GM18867 (cell line): ENCODE measurements at regions not wholly inside any gene's neighbourhood (a gene's known extent, or its start where the extent isn't known, plus 50 kb on each side); places are given as distances from the start of the nearest gene placed in this dataset.

ENCODE experiments used
- ATAC-seq: cut with Tn5 transposase; IDR thresholded peaks from one replicate; pipeline ENCODE4 v1.9.1; 2021; ENCODE audit warnings: mild to moderate bottlenecking, moderate library complexity; ENCODE audit not compliant: unreplicated experiment

DNA sequence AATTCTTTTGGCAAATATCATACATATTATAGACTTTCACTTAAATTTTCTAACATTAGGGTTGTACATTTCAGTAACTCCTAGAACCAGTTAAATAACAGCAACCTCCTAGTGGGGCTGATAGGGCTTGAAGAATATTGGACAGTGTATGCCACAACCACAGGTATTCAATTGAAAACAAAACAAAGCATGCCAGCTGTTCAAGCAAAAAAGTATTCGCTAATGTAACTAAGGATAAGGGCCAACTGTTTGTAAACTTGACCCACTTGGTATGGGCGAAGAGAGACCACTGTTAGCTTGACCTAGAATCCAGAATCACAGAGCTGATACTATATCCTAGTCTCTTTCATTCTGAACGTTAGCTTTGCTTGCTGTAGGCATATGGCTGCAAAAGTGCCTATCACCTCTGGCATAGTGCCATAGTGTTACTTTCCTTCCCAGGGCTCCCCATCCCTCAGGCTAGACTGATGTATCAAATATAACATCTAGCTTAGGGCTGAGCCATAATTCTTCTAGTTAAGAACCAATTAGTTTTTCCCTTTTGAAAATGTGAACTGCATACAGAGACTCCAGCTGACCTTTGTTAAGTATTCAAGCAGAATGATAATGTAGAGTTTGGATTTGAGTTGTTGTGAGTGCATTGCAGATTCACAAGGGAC is 458.8 kb upstream of the NRXN1 start:
- no peak for ATAC-seq

DNA sequence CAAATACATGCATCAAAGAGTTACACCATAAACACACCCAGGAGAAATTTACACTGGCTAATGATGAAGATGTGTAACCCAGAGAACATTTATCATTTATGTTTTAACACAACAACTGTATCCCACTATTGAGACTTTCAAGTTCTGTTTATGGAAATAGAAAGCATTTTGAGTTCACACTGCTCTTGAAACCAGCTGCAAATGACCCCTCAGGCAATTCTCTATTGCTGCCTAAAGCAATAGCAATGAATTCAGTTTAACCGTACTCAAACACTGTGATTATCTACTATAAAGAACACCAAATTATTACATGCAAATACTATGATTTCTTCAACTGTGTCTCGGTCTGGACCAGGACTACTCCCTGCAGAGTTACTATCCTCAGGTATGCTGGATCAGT is 452.7 kb upstream of the NRXN1 start:
- no peak for ATAC-seq

DNA sequence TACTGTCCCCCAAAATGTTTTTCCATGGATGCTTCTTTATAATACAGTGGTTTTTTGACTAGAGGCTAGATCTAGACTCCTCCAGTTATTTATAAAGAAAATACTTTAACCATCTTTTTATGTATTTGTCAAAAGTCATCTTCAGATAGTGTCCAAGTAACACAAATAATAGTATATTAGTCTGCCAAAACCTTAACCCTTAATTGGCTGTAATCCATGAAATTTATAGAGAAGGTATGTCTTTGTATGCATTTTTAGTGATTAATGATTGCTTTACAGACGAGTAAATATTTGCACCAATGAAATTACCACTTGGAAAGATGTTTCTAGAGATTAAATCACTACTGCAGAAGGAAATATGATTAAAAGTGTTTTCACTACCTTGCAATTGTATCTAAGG is 451.8 kb upstream of the NRXN1 start:
- ATAC-seq: no peak

DNA sequence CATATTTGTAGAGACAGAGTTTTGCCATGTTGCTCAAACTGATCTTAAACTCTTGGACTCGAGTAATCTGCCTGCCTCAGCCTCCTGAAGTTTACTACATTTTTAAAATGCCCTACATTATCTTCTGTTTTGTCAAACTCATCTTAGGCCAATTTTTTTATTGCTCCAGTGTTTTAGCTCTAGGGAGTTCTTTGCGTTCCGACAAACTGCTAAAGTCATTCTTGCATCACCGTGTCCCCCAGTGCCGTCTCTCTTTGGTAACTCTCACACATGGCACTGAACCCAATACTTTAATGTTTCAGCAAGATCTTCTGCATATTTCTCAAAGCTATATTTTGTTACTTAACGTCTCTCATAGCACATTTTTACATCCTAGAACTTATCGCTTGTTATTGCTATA is 440.9 kb upstream of the NRXN1 start:
- no peak for ATAC-seq

DNA sequence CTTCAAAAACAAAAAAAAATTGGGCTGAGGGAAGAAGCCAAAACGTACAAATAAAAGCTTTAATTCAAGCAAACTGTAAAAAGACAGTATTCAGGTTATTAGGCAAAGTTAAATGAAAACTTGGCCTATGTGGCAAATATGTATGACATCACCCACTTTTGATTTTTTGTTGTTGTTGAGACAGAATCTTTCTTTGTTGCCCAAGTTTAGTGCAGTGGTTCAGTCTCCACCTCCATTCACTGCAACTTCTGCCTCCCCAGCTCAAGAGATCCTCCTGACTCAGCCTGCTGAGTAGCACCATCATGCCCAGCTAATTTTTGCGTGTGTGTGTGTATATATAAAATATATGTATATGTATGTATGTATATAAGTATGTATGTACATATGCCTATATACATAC is 440.4 kb upstream of the NRXN1 start:
- no peak for ATAC-seq

DNA sequence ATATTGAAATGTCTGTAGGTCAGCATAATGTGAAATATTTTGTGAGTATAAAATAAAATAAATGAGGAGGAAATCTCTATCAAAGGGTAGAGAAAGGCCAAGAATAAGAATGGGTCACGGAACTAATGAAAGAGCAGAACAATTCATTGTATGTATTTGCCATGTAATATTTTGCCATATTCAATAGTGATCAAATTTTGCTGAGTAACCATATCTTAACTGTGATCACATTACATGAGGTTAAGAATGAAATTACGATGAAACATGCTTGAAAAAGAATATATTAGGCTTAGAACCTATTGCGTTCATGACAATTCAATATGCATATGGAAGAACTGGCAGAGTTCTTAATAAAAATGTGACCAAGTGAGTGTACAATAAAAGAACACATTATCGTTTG is 437.2 kb upstream of the NRXN1 start:
- no peak for ATAC-seq

DNA sequence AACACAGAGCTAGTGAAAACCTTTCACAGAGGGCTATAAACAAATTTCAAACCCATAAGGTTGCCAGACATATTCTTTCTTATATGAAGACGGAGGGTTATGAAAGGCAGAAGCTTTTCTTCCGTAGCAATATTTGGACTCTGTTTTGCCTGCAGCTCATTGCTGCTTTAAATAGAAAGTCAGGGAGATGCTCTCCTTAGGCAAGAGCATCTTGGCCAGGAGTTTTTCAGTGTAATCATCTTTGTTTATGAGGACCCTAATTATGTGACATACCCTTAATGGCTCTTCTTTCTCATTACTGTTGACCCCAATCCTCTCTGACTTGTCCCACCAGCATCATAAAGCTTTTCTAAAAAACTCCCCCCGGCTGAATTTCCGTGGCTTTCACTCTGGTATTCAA is 433.4 kb upstream of the NRXN1 start:
- ATAC-seq: no peak

DNA sequence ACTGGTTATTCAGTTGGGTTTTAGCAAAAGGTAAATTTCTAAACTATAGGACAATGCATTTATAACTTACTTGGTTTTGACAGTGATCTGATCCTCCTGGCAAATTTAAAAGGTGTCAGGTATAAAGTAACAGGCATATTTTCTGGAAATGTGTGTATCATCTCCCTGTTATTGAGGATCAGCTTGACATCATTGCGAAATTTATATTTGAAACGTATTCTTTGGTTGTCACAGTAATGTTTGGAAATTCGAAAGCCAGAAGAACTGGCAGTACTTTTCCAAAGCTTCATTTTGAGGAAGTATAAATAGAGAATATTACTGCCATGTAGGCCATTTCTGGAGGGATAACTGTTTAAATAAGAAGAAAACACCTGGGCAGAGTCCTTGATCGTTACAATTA is 422.2 kb upstream of the NRXN1 start:
- ATAC-seq: no peak

DNA sequence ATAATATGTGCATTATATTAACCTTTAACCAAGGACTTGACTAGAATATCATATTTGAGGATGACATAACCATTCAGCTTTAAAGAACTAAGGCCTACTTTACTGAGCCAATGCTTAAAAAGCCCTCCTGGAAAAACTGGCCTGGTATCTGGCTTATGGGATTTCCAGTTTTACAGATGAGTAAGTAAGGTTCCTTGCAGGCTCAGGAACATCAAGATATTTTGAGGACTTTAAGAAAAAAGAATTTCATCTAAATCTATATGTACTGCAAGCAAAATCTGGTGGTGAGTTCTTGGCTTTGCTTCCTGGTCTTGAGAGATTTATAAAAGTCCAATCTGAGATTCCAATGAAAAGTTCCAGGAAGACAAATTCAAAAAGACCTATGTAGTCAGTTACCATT is 417.0 kb upstream of the NRXN1 start:
- ATAC-seq: no peak

DNA sequence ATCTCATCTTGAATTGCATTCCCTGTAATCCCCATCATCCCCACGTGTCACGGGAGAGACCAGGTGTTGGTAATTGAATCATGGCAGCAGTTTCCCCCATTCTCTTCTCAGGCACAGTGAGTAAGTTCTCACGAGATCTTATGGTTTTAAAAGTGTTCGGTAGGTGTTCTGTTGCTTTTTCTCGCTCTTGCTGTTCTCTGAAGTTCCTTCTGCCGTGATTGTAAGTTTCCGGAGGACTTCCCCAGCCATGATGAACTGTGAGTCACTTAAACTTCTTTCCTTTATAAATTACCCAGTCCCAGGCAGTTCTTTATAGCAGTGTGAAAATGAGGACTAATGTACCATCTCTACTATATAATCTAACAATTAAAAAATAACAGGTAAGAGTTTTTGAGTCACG is 409.9 kb upstream of the NRXN1 start:
- no peak for ATAC-seq

DNA sequence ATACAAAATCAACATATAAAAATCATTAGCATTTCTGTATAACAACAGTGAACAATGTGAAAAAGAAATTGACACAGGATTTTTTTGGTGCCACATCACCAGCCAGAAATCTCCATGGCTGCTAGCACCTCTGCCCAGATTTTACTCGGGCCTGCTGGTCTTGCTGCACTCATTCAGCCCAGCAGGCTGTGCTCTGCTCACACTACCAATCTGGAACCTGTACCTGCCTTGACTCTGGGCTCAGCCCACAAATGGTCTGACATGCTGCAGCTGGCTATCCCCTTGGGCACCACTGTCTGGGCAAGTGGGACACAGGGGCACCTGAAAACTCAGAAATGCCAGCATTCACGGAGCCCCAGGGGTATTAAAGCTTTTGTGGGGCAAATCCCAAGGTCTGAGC is 392.5 kb upstream of the NRXN1 start:
- no peak for ATAC-seq

DNA sequence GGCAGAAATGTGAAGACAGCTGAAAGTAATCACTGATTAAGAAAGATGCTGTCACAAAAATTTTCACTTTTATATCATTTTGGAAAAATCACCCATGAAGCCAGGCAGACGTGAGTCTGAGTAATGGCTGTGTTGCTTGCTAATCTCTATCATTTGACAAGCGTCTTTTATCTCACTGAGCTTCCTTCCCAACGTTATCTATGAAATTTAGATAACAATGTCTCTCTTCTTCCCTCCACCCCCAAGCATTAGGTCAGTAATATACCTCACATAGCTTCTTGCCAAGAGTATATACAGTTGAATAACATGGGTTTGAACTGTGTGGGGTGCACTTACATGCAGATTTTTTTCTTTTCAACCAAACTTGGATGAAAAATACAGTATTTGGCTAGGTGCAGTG is 388.6 kb upstream of the NRXN1 start:
- ATAC-seq: no peak

DNA sequence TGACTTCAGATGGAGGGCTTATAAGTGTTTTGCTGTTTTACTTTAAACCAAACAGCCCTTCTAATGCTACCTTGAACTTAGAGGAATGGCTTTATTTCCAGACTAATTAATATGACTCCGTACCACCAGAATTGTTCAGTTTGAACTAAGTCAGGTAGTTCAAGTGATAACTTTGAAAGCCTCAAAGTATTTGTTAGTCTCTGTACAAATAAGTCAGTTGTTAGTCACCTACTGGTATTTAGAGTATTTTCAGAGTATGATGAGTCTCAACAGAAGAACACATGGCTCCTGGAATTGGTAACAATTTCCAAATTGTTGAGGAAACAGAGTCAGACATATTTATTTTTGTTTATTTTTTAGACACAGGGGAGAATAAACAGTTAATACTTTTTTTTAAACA is 381.8 kb upstream of the NRXN1 start:
- ATAC-seq: no peak

DNA sequence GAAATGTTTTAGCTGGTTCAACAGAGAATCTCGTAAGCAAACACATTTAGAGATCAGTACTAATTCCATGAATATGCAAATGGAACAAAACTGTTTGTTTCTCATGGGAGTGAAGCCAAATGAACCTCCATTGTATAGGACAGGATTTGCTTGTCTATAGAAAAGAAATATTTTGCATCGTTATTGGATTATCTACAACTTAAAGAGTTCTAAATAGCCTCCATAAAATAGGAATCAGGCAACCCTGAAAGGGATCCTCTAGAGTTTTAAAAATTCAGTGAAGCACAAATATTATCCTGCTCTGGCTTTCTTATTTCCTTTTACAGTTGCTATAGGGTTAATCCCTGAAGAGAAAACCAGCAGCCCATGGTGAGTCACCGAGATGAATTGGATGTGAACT is 378.4 kb upstream of the NRXN1 start:
- ATAC-seq: no peak

DNA sequence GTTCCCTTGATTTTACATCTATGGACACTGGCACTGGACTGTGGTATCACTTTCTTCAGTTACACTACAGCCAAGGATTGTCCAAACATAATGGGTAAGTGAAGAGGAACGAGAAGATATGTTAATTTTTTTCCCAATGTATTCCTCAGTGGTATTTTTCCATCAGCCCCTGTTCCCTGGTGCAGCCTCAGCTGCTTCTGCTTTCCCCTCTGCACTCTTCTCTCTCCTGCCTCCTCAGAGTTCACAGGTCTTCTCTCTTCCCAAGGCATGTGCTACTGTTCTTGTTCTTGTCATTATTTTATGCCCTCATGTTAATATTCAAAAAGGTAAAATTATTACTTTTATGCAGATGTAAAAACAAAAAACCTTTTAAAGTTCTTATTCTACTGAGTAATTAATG is 378.0 kb upstream of the NRXN1 start:
- no peak for ATAC-seq

DNA sequence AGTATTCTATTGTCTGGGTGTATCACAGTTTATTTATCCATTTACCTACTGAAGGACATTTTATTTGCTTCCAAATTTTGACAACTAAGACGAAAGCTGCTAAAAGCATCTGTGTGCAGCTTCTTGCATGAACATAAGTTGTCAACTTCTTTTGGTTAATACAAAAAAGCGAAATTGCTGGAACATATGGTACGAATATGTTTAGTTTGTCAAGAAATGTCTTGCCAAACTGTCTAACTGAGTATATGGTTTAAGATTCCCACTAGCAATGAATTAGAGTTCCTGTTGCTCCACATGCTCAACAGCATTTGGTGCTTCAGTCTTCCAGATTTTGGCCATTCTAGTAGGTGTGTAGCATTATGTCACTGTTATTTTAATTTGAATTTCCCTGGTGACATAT is 372.3 kb upstream of the NRXN1 start:
- ATAC-seq: no peak

DNA sequence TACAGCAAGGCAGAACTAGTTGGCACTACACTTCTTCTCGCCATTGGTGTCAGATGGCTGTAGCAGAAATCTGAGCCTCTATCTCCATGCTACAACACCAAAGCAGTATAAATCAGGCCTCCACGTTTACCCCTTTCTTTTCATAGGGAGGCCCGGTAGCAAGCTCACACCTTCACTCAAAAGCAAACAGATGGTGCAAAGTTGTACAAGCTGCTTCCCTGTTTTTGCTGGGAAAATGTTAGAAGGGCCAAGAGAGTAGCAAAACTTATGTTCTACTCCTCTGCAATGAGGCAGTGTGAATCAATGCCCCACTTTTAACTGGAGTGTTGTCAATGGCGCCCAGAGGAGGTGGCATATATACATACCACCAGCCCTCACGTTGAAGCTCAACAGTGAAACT is 369.6 kb upstream of the NRXN1 start:
- ATAC-seq: no peak

DNA sequence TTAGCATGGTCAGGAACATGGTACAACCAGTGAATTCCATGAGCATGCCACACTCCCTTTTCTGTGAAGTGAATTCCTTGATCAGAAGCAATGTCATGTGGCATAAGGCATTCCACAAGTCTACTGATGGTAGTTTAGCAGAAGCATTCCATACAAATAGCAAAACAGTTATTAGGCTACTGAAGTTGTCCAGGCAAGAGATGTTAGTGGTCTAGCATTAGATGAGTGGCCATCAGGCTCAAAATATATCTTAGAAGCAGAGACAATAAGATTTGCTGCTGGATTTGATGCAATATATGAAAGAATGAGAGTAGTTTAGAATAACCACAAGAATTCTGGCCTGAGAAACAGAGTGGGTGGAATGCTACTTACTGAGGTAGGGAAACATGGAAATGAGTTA is 355.3 kb upstream of the NRXN1 start:
- no peak for ATAC-seq

DNA sequence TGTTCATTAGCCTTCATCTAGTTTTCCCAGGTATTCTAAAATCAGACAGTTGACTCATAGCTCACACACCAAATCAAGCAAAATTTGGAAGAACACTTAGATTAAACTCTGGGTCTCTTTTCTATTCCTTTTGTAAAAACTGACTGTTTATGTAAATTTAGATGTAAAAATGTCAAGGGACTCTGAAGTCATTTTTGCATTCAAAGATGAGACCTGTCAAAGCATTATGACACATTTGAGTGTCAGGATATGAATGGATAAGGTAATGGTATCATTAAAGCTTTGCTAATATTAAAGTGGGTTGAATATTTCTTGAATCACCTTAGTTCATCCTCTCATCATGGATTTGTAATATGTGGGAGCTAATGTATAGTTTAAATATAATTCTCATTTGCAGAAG is 348.1 kb upstream of the NRXN1 start:
- no peak for ATAC-seq

DNA sequence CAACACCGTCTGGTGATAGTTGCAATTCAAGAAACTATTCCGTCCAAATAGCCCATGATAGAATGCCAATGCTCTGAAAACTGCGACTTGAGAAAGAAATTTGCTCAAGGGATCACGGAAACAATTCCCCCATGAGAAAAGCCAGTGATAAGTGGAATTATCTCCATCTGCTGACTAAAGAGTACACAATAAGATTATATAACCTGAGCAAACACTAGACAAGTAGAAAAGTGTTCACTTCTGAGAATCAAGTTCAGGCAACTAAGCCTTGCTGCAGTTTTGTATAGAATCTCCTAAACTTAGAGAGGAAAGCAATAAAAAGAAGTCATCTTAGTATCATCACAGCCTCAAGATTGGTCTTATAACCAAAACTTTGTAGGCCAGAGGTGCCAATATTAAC is 336.3 kb upstream of the NRXN1 start:
- no peak for ATAC-seq

DNA sequence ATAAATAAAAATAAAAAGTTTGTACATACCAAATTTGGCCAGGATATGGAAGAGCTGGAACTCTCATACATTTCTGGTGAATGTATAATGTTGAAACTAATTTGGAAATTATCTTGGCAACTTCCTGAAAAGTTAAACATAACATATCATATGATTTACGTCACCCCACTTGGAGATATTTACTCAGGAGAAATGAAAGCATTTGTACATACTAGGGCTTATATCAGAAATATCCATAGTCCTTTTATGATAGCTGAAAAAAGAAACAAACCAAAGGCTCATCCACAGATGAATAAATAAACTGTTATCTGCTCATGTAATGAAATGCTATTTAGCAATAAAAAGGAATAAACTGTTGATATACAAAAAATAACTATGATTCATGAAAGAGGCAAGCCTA is 318.2 kb upstream of the NRXN1 start:
- ATAC-seq: no peak

DNA sequence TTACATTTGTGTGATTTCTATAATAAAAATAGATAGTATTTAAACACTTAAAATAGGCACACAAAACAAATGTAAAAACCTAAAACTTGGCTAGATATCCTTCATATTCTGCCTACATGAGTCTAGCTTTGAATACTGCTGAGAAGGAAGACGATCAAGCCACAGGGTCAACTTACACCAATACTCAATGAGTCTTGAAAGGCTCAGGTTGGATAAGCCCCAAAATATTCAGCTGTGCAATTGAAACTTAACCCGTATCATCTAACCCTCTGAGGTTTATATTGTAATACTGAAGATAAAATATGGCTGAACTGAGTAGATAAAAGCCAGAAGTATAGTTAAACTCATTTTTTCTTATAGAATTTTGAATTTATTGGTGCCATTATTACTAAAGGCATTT is 313.0 kb upstream of the NRXN1 start:
- ATAC-seq: no peak
